Bronchial epithelial cell (primary cell): ENCODE measurements at regions not wholly inside any gene's neighbourhood (a gene's known extent, or its start where the extent isn't known, plus 50 kb on each side); places are given as distances from the start of the nearest gene placed in this dataset.
"Not testable (repeated sequence)": the region's sequence is repeated elsewhere in the genome, so short reads cannot be mapped to it uniquely, and the experiment has no call there.

Experiments
- DNase-seq: peaks from one replicate; pipeline ENCODE4 v3.0.0-alpha.2; 2010; ENCODE audit warnings: low read depth
- FAIRE-seq: peaks from 2 replicates; lab custom pipeline; 2011; peaks lifted over from hg19 to GRCh38; lab: Jason Lieb, UNC
- H3K27me3 ChIP-seq: 2 replicates; pipeline ENCODE4 v1.5.1; 2011; ENCODE audit warnings: low read length; ENCODE audit not compliant: control insufficient read depth, insufficient read depth
- H3K36me3 ChIP-seq: 2 replicates; pipeline ENCODE4 v1.5.1; 2011; ENCODE audit warnings: low read length; ENCODE audit not compliant: control insufficient read depth, insufficient read depth
- H3K4me3 ChIP-seq: 2 replicates; pipeline ENCODE4 v1.5.1; 2011; ENCODE audit warnings: mild to moderate bottlenecking, low read depth, low read length, control low read depth
- TF ChIP-seq, protein P1 (sequence below): IDR thresholded peaks from 2 replicates; pipeline ENCODE4 v1.5.1; 2011; ENCODE audit warnings: mild to moderate bottlenecking, moderate library complexity, low read length, control low read depth, inconsistent platforms; ENCODE audit not compliant: insufficient read depth, severe bottlenecking

DNA sequence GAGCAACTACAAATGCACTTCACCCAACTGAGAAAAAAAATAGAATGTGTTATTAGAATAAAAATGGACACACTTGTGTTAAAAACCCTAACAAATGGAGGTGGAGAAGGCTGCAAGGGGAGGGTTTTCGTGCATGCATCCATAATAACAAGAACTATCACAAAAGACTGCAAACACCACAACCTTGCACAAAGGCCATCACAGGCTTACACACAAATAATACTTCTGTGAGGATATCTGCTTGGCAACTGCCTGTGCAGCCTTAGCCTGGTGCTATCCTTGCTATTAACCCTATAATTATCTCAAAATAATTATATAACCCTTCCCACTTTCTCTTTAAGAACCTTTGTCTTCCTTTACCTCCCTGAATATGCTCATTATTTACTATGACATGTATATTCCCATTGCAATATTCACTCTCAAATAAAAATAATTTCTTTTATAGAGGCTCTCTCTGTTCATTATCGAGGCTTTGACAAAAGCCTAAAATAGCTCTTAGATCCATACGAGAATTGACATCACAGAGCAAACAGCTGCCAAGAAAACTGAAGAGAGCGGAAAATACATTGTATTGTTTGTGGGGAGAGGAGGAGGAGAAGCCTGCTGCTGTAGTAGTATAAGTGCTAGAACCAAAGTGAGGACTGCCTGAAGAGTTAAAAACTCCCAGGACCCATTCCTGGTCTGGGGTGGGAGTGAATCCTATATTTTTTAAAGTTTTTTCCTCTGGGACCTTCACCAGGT lies 1768.7 kb downstream of the BRINP3 start:
- DNase-seq (no peak), FAIRE-seq (no peak)
- H3K36me3 ChIP-seq, result no peaks in the 10 kb centered on the region
- TF ChIP-seq, protein P1, sequence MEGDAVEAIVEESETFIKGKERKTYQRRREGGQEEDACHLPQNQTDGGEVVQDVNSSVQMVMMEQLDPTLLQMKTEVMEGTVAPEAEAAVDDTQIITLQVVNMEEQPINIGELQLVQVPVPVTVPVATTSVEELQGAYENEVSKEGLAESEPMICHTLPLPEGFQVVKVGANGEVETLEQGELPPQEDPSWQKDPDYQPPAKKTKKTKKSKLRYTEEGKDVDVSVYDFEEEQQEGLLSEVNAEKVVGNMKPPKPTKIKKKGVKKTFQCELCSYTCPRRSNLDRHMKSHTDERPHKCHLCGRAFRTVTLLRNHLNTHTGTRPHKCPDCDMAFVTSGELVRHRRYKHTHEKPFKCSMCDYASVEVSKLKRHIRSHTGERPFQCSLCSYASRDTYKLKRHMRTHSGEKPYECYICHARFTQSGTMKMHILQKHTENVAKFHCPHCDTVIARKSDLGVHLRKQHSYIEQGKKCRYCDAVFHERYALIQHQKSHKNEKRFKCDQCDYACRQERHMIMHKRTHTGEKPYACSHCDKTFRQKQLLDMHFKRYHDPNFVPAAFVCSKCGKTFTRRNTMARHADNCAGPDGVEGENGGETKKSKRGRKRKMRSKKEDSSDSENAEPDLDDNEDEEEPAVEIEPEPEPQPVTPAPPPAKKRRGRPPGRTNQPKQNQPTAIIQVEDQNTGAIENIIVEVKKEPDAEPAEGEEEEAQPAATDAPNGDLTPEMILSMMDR, result no peak
- H3K4me3 ChIP-seq, result no peak overlapping the region
- no peaks in the 10 kb centered on the region for H3K27me3 ChIP-seq

DNA sequence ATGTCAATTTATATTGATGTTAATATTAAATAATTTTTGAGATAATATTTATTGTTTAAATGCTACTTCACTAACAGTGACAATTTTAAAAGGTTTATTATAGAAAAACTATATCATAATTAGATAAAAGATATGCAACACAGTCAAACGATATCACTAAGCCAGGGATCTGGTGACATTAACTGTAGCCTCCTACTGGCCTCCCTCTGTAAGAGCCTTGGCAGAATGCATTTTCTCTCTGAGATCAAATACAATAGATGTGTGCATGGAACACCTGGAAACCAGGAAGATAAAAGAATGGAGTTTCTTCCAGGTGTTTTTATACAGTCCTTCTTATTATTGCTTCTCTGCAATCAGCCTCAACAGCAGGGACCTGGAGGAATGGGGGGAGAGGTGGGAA lies 1762.1 kb downstream of the BRINP3 start:
- no peaks in the 10 kb centered on the region for H3K27me3 ChIP-seq
- no peak for FAIRE-seq
- TF ChIP-seq, protein P1, result no peak
- H3K36me3 ChIP-seq, result no peaks in the 10 kb centered on the region
- no peak overlapping the region for H3K4me3 ChIP-seq
- no peak for DNase-seq

DNA sequence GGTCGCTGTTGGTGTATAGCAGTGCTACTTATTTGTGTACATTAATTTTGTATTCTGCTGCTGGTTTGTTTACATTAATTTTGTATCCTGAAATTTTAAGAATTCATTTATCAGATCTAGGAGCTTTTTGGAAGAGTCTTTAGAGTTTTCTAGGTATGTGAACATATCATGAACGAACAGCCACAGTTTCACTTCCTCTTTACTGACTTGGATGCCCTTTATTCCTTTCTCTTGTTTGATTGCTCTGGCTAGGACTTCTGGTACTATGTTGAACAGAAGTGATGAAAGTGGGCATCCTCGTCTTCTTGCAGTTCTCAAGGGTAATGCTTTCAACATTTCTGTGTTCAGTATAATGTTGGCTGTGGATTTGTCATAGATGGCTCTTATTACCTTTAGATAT lies 1757.9 kb downstream of the BRINP3 start:
- H3K4me3 ChIP-seq, result no peak overlapping the region
- no peaks in the 10 kb centered on the region for H3K27me3 ChIP-seq
- peak; percentile 66 for FAIRE-seq
- no peaks in the 10 kb centered on the region for H3K36me3 ChIP-seq
- no peak for DNase-seq
- TF ChIP-seq, protein P1, result no peak

DNA sequence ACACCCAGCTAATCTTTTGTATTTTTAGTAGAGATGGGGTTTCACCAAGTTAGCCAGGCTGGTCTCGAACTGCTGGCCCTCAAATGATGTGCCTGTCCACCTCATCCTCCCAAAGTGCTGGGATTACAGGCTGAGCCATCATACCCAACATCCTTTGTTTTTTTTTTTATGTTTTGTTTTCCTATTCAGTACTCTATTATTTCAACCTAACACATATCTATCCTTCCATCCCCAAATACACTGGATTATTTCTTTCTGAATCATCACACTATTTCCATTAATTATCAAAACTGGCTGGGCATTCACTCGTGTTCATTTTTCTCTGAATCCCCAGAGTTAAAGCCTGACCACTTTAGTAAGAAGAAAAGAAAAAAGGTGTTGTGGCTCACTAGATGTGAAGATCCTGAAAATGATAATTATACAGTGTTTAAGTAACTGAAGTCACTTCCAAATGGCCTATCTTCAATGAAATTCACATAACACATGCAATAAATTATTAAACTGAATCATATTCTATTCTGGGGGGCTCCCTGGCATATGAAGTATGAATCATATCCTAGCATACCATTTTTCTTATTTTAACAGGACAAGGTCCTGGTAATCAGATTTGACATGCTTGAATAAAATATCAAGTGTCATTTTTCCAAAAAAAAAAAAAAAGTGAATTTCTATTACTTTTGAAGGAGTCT lies 1754.2 kb downstream of the BRINP3 start:
- no peak overlapping the region for H3K4me3 ChIP-seq
- no peaks in the 10 kb centered on the region for H3K36me3 ChIP-seq
- TF ChIP-seq, protein P1, result no peak
- FAIRE-seq, result no peak
- no peaks in the 10 kb centered on the region for H3K27me3 ChIP-seq
- no peak for DNase-seq

DNA sequence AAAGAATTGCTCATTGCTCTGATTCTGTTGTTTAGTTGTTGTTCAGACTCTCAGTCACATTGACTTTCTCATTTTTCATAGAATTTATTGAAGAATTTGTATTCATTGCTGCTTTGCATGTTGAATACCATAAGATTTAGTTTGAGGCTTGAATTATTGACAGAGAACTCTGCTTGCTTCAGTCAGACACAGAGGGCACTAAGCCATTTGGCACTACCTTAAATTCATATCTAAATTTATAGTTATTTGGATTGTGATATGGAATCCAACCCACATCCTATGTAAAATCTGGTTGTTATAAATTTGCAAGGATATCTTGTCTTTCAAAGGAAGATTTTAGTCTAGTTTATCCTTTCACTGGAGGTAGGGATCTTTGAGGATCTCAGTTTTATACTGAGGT lies 1748.6 kb downstream of the BRINP3 start:
- no peak for DNase-seq
- H3K36me3 ChIP-seq, result no peaks in the 10 kb centered on the region
- TF ChIP-seq, protein P1, result no peak
- no peak overlapping the region for H3K4me3 ChIP-seq
- no peaks in the 10 kb centered on the region for H3K27me3 ChIP-seq
- FAIRE-seq, result no peak

DNA sequence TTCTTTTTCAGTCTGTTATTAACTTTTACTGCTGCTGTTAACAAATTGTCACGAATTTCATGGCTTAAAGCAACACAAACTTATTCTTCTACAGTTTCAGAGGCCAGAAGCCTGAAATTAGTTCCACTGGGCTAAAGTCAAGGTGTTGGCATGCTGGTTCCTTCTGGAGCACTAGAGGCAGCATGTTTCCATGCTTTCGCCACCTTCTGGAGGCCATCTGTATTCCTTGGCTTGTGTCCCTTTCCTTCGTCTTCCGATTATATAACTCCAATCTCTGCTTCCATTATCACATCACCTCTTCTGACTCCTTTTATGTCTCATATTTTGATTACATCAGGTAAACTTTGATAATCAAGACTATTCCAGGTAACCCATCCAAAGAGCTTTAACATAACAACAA lies 1742.1 kb downstream of the BRINP3 start:
- DNase-seq (no peak), FAIRE-seq (peak; percentile 70)
- Histone ChIP-seq H3K36me3 (no peaks in the 10 kb centered on the region), H3K27me3 (no peaks in the 10 kb centered on the region), H3K4me3 (no peak overlapping the region)
- TF ChIP-seq, protein P1, result no peak

DNA sequence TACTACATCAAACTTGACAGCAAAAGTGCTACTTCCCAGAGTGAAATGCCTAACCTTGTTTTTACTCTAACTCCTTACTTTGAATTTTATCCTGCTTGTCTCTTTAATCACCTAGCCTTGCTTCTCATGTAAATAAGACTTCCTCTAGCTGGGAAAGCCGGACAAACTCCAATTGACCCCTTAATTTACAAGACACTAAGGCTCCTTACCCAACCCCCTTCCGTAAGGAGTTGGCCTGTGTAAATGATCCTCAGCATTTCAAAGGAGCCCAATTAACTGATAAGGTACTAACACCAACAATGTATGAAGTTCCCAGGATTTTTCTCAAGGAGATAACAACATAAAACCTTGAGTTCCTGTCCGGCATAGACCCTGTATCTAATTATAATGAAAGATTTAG lies 1728.4 kb downstream of the BRINP3 start:
- not testable (repeated sequence) for H3K36me3 ChIP-seq, FAIRE-seq

DNA sequence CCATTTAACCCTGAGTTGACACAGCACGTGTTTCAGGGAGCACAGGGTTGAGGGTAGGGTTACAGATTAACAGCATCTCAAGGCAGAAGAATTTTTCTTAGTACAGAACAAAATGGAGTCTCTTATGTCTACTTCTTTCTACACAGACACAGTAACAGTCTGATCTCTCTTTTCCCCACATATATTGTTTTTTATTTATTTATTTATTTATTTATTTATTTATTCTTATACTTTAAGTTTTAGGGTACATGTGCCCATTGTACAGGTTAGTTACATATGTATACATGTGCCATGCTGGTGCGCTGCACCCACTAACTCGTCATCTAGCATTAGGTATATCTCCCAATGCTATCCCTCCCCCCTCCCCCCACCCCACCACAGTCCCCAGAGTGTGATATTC lies 1725.6 kb downstream of the BRINP3 start:
- H3K36me3 ChIP-seq, H3K27me3 ChIP-seq, H3K4me3 ChIP-seq, FAIRE-seq, DNase-seq: not testable (repeated sequence)

More for the DNA sequence above, 1728.4 kb downstream of the BRINP3 start:
- not testable (repeated sequence) for H3K4me3 ChIP-seq, H3K27me3 ChIP-seq, DNase-seq
